ENCODE measurements at regions not wholly inside any gene's neighbourhood (a gene's known extent, or its start where the extent isn't known, plus 50 kb on each side); places are given as distances from the start of the nearest gene placed in this dataset.

DNA sequence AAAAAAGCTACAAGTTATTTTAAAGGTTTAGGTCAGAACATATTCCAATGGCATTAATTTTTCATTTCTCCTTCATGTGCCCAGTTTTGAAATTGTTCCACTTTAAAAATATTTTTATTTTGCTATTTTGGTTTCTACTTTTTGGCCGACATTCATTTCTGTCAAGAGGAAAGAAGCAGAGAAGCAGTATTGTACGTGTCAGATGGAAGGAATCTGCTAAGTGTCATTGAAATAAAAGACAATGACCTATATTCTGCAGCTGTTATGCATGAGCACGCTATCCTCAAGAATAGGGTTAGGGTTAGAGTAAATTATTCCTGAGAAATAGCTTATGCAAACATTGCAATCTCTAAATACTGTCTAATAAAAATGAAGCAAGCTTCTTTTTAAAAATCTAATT, 941.7 kb downstream of the TUSC7 start:
- H3K36me3 ChIP-seq (replicated peaks; ENCODE audit: insufficient read depth, low read length): no peaks in the 10 kb centered on the region
- H3F3A ChIP-seq (ENCODE audit: insufficient read depth, low read length): no peaks in the 10 kb centered on the region
- peaks cover 2% of the 10 kb centered on the region for H3K4me1 ChIP-seq (ENCODE audit: low read length)
- no peak overlapping the region for H3K9ac ChIP-seq (ENCODE audit: low read length)
- no peaks in the 10 kb centered on the region for H4K20me1 ChIP-seq (ENCODE audit: insufficient read depth, low read length)
- no peaks in the 10 kb centered on the region for H3K9me2 ChIP-seq (replicated peaks; ENCODE audit: insufficient read depth, low read length)
- H3K27ac ChIP-seq (ENCODE audit: low read length): no peak overlapping the region
- H3K4me3 ChIP-seq (ENCODE audit: low read length): no peak overlapping the region
- no peaks in the 10 kb centered on the region for H3K27me3 ChIP-seq (replicated peaks; ENCODE audit: insufficient read depth, low read length)
- TF ChIP-seq EZH2phosphoT487 (IDR thresholded peaks at IDR 0.05; ENCODE audit: low read length) (no peak), EZH2 (optimal IDR thresholded peaks at IDR 0.05; ENCODE audit: low read depth, low read length) (no peak)
- TF ChIP-seq, protein P1, sequence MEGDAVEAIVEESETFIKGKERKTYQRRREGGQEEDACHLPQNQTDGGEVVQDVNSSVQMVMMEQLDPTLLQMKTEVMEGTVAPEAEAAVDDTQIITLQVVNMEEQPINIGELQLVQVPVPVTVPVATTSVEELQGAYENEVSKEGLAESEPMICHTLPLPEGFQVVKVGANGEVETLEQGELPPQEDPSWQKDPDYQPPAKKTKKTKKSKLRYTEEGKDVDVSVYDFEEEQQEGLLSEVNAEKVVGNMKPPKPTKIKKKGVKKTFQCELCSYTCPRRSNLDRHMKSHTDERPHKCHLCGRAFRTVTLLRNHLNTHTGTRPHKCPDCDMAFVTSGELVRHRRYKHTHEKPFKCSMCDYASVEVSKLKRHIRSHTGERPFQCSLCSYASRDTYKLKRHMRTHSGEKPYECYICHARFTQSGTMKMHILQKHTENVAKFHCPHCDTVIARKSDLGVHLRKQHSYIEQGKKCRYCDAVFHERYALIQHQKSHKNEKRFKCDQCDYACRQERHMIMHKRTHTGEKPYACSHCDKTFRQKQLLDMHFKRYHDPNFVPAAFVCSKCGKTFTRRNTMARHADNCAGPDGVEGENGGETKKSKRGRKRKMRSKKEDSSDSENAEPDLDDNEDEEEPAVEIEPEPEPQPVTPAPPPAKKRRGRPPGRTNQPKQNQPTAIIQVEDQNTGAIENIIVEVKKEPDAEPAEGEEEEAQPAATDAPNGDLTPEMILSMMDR (IDR thresholded peaks at IDR 0.05; ENCODE audit: low read length): no peak
- no peak overlapping the region for H2AFZ ChIP-seq (ENCODE audit: low read length)
- no peaks in the 10 kb centered on the region for H3K79me2 ChIP-seq (ENCODE audit: low read length)
- no peak overlapping the region for H3K4me2 ChIP-seq (ENCODE audit: low read depth, low read length)
- DNase-seq: no peak
- H3K9me3 ChIP-seq (replicated peaks; ENCODE audit: insufficient read depth, low read length): no peaks in the 10 kb centered on the region

DNA sequence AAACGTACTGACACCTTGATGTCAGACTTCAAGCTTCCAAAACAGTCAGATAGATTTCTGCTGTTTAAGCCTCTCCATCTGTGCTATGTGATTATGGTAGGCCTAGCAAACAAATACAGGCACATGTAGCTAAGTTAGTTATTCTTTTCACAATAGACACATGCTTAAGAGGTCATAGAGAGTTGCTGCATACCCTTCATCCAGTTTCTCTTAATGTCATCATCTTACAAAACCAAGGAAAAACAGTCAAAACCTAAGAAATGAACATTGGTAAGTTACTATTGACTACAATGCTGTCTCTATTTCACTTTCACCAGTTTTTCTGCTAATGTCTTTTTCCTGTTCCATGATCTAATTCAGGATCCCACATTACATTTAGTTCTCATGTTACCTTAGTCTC, 946.8 kb downstream of the TUSC7 start:
- Histone ChIP-seq H3F3A (ENCODE audit: insufficient read depth, low read length) (no peaks in the 10 kb centered on the region), H2AFZ (ENCODE audit: low read length) (no peak overlapping the region), H3K9me3 (replicated peaks; ENCODE audit: insufficient read depth, low read length) (no peaks in the 10 kb centered on the region), H3K4me3 (ENCODE audit: low read length) (no peak overlapping the region), H3K36me3 (replicated peaks; ENCODE audit: insufficient read depth, low read length) (no peaks in the 10 kb centered on the region), H3K4me2 (ENCODE audit: low read depth, low read length) (no peak overlapping the region), H3K4me1 (ENCODE audit: low read length) (no peaks in the 10 kb centered on the region), H3K9ac (ENCODE audit: low read length) (no peak overlapping the region), H4K20me1 (ENCODE audit: insufficient read depth, low read length) (no peaks in the 10 kb centered on the region), H3K9me2 (replicated peaks; ENCODE audit: insufficient read depth, low read length) (no peaks in the 10 kb centered on the region), H3K27ac (ENCODE audit: low read length) (no peak overlapping the region), H3K27me3 (replicated peaks; ENCODE audit: insufficient read depth, low read length) (no peaks in the 10 kb centered on the region), H3K79me2 (ENCODE audit: low read length) (no peaks in the 10 kb centered on the region)
- DNase-seq: no peak
- TF ChIP-seq EZH2phosphoT487 (IDR thresholded peaks at IDR 0.05; ENCODE audit: low read length) (no peak), EZH2 (optimal IDR thresholded peaks at IDR 0.05; ENCODE audit: low read depth, low read length) (no peak)
- TF ChIP-seq, protein P1 (IDR thresholded peaks at IDR 0.05; ENCODE audit: low read length): no peak

DNA sequence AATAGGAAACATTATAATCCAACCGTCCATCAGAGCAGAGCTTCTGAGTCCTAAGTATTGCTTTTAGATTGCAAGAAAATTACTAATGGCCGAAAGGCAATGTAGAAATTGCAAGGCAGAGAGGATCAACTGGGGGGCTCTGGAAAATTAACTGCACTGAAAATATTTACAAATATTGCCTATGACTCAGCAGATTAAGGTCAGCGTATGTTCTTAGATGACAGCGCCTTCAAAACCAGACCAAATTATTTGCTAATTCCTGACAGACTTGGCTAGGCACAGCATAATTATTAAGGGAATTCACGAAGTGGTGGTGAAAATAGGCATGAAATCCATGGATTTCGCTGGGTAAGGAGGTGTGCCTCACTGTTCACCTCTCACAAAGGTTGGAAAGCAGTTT, 947.7 kb downstream of the TUSC7 start:
- Histone ChIP-seq H3K27me3 (replicated peaks; ENCODE audit: insufficient read depth, low read length) (no peaks in the 10 kb centered on the region), H2AFZ (ENCODE audit: low read length) (no peak overlapping the region)
- TF ChIP-seq, protein P1 (IDR thresholded peaks at IDR 0.05; ENCODE audit: low read length): no peak
- TF ChIP-seq EZH2phosphoT487 (IDR thresholded peaks at IDR 0.05; ENCODE audit: low read length): no peak
- no peak for TF ChIP-seq EZH2 (optimal IDR thresholded peaks at IDR 0.05; ENCODE audit: low read depth, low read length)

More for the DNA sequence above, 947.7 kb downstream of the TUSC7 start:
- Histone ChIP-seq H3K27ac (ENCODE audit: low read length) (no peak overlapping the region), H3K36me3 (replicated peaks; ENCODE audit: insufficient read depth, low read length) (no peaks in the 10 kb centered on the region), H3K4me1 (ENCODE audit: low read length) (no peaks in the 10 kb centered on the region), H3K4me3 (ENCODE audit: low read length) (no peak overlapping the region), H3F3A (ENCODE audit: insufficient read depth, low read length) (no peaks in the 10 kb centered on the region), H4K20me1 (ENCODE audit: insufficient read depth, low read length) (no peaks in the 10 kb centered on the region), H3K4me2 (ENCODE audit: low read depth, low read length) (no peak overlapping the region), H3K9me2 (replicated peaks; ENCODE audit: insufficient read depth, low read length) (no peaks in the 10 kb centered on the region), H3K9ac (ENCODE audit: low read length) (no peak overlapping the region), H3K79me2 (ENCODE audit: low read length) (no peaks in the 10 kb centered on the region), H3K9me3 (replicated peaks; ENCODE audit: insufficient read depth, low read length) (no peaks in the 10 kb centered on the region)
- DNase-seq: no peak

All from MM.1S (cell line).